HG03025 (cell line): ENCODE measurements at regions not wholly inside any gene's neighbourhood (a gene's known extent, or its start where the extent isn't known, plus 50 kb on each side); places are given as distances from the start of the nearest gene placed in this dataset.
A peak's percentile ranks its signal among the peaks of the same experiment; 100 is the strongest.

Source experiments
- ATAC-seq: cut with Tn5 transposase; IDR thresholded peaks from one replicate; pipeline ENCODE4 v1.9.1; 2021; ENCODE audit warnings: mild to moderate bottlenecking, moderate library complexity; ENCODE audit not compliant: unreplicated experiment, low FRiP score

- no peak for ATAC-seq
Measured at GRCh38 chr11:19482319-19483100, 230.1 kb upstream of the NAV2 start.

GRCh38 chr11:19480540-19480939 lies 232.1 kb upstream of the NAV2 start:
- no peak for ATAC-seq

- ATAC-seq: no peak
Measured at GRCh38 chr11:19478891-19479290, 233.7 kb upstream of the NAV2 start.

- peak; percentile 61 for ATAC-seq
Measured at GRCh38 chr11:19474954-19475721, 234.4 kb upstream of the E2F8 start.

GRCh38 chr11:19474211-19474610 lies 233.5 kb upstream of the E2F8 start:
- no peak for ATAC-seq

- no peak for ATAC-seq
Measured at GRCh38 chr11:19472679-19473078, 231.9 kb upstream of the E2F8 start.

GRCh38 chr11:19467904-19468303 lies 227.2 kb upstream of the E2F8 start:
- ATAC-seq: no peak

GRCh38 chr11:19466314-19466713 lies 225.6 kb upstream of the E2F8 start:
- ATAC-seq: no peak

- no peak for ATAC-seq
Measured at GRCh38 chr11:19463976-19464375, 223.2 kb upstream of the E2F8 start.

GRCh38 chr11:19460718-19461405 lies 220.1 kb upstream of the E2F8 start:
- no peak for ATAC-seq

GRCh38 chr11:19459240-19459639 lies 218.5 kb upstream of the E2F8 start:
- ATAC-seq: no peak

GRCh38 chr11:19458721-19459120 lies 218.0 kb upstream of the E2F8 start:
- ATAC-seq: no peak

GRCh38 chr11:19458231-19458630 lies 217.5 kb upstream of the E2F8 start:
- no peak for ATAC-seq

GRCh38 chr11:19455731-19456130 lies 215.0 kb upstream of the E2F8 start:
- no peak for ATAC-seq

- ATAC-seq: no peak
Measured at GRCh38 chr11:19453651-19454257, 213.0 kb upstream of the E2F8 start.

GRCh38 chr11:19451609-19452008 lies 210.9 kb upstream of the E2F8 start:
- ATAC-seq: no peak

- no peak for ATAC-seq
Measured at GRCh38 chr11:19450282-19450681, 209.5 kb upstream of the E2F8 start.

GRCh38 chr11:19448651-19449050 lies 207.9 kb upstream of the E2F8 start:
- no peak for ATAC-seq

- no peak for ATAC-seq
Measured at GRCh38 chr11:19447150-19447566, 206.4 kb upstream of the E2F8 start.

- ATAC-seq: no peak
Measured at GRCh38 chr11:19445771-19446170, 205.0 kb upstream of the E2F8 start.

GRCh38 chr11:19444231-19444630 lies 203.5 kb upstream of the E2F8 start:
- no peak for ATAC-seq
